ENCODE measurements at regions not wholly inside any gene's neighbourhood (a gene's known extent, or its start where the extent isn't known, plus 50 kb on each side); places are given as distances from the start of the nearest gene placed in this dataset.
"Not testable (repeated sequence)": the region's sequence is repeated elsewhere in the genome, so short reads cannot be mapped to it uniquely, and the experiment has no call there.

GRCh38 chr4:38416450-38417014, 247.5 kb upstream of the KLF3 start:
- no peak for DNase-seq (ENCODE audit: low read depth in 2 of 2)

- DNase-seq (ENCODE audit: low read depth in 2 of 2), result not testable (repeated sequence)
These were observed 243.7 kb upstream of the KLF3 start for GRCh38 chr4:38420254-38420653.

GRCh38 chr4:38422850-38423249, 241.1 kb upstream of the KLF3 start:
- no peak for DNase-seq (ENCODE audit: low read depth in 2 of 2)

- DNase-seq (ENCODE audit: low read depth in 2 of 2), result no peak
These were observed 239.7 kb upstream of the KLF3 start for GRCh38 chr4:38424151-38424871.

GRCh38 chr4:38426532-38426931, 237.5 kb upstream of the KLF3 start:
- no peak for DNase-seq (ENCODE audit: low read depth in 2 of 2)

GRCh38 chr4:38430841-38431240, 233.2 kb upstream of the KLF3 start:
- DNase-seq (ENCODE audit: low read depth in 2 of 2), result no peak

- DNase-seq (ENCODE audit: low read depth in 2 of 2), result no peak
These were observed 221.8 kb upstream of the KLF3 start for GRCh38 chr4:38442073-38442788.

- no peak for DNase-seq (ENCODE audit: low read depth in 2 of 2)
These were observed 214.4 kb upstream of the KLF3 start for GRCh38 chr4:38449506-38450174.

- no peak for DNase-seq (ENCODE audit: low read depth in 2 of 2)
These were observed 212.0 kb upstream of the KLF3 start for GRCh38 chr4:38452009-38452408.

- DNase-seq (ENCODE audit: low read depth in 2 of 2), result no peak
These were observed 211.5 kb upstream of the KLF3 start for GRCh38 chr4:38452542-38452941.

GRCh38 chr4:38453253-38453881, 210.6 kb upstream of the KLF3 start:
- no peak for DNase-seq (ENCODE audit: low read depth in 2 of 2)

- no peak for DNase-seq (ENCODE audit: low read depth in 2 of 2)
These were observed 209.7 kb upstream of the KLF3 start for GRCh38 chr4:38454284-38454683.

- DNase-seq (ENCODE audit: low read depth in 2 of 2), result no peak
These were observed 208.7 kb upstream of the KLF3 start for GRCh38 chr4:38455092-38455862.

- DNase-seq (ENCODE audit: low read depth in 2 of 2), result no peak
These were observed 207.9 kb upstream of the KLF3 start for GRCh38 chr4:38456096-38456495.

- DNase-seq (ENCODE audit: low read depth in 2 of 2), result no peak
These were observed 202.7 kb upstream of the KLF3 start for GRCh38 chr4:38461342-38461741.

GRCh38 chr4:38462367-38463055, 201.5 kb upstream of the KLF3 start:
- no peak for DNase-seq (ENCODE audit: low read depth in 2 of 2)

- DNase-seq (ENCODE audit: low read depth in 2 of 2), result no peak
These were observed 200.6 kb upstream of the KLF3 start for GRCh38 chr4:38463268-38463958.

GRCh38 chr4:38464328-38464727, 199.7 kb upstream of the KLF3 start:
- no peak for DNase-seq (ENCODE audit: low read depth in 2 of 2)

- no peak for DNase-seq (ENCODE audit: low read depth in 2 of 2)
These were observed 197.6 kb upstream of the KLF3 start for GRCh38 chr4:38466401-38466800.

- no peak for DNase-seq (ENCODE audit: low read depth in 2 of 2)
These were observed 196.7 kb upstream of the KLF3 start for GRCh38 chr4:38467296-38467695.

All from activated CD4-positive, alpha-beta T cell treated with anti-CD3 and anti-CD28 coated beads for 24 hours (primary cell).